GM23248 (cell line): ENCODE measurements at regions not wholly inside any gene's neighbourhood (a gene's known extent, or its start where the extent isn't known, plus 50 kb on each side); places are given as distances from the start of the nearest gene placed in this dataset.

Experiments used
- DNase-seq: peaks from one replicate; pipeline ENCODE4 v3.0.0-alpha.2; 2015
- H2AFZ ChIP-seq: fragments of 200-600 bp; sonication (generic); 2 replicates; pipeline ENCODE4 v1.6.1; 2016; ENCODE audit warnings: antibody characterized with exemption
- H3F3A ChIP-seq: fragments of 200-600 bp; sonication (generic); 2 replicates; pipeline ENCODE4 v1.6.1; 2016; ENCODE audit warnings: mild to moderate bottlenecking, antibody characterized with exemption, mixed run types; ENCODE audit not compliant: insufficient read depth
- H3K27ac ChIP-seq: fragments of 200-600 bp; sonication (generic); 2 replicates; pipeline ENCODE4 v1.5.1; 2016; ENCODE audit warnings: mild to moderate bottlenecking
- H3K27me3 ChIP-seq: fragments of 200-600 bp; sonication (generic); replicated peaks from 2 replicates; pipeline ENCODE4 v1.6.1; 2016; ENCODE audit warnings: mild to moderate bottlenecking; ENCODE audit not compliant: insufficient read depth
- H3K36me3 ChIP-seq: fragments of 200-600 bp; sonication (generic); 2 replicates; pipeline ENCODE4 v1.6.1; 2016; ENCODE audit warnings: low read depth, mild to moderate bottlenecking
- H3K4me1 ChIP-seq: fragments of 200-600 bp; sonication (generic); 2 replicates; pipeline ENCODE4 v1.6.1; 2016; ENCODE audit warnings: mild to moderate bottlenecking; ENCODE audit not compliant: insufficient read depth
- H3K4me2 ChIP-seq: fragments of 200-600 bp; sonication (generic); one replicate; pipeline ENCODE4 v1.6.1; 2016; ENCODE audit warnings: mild to moderate bottlenecking; ENCODE audit not compliant: unreplicated experiment
- H3K4me3 ChIP-seq: fragments of 200-600 bp; sonication (generic); 2 replicates; pipeline ENCODE4 v1.5.1; 2016; ENCODE audit warnings: mild to moderate bottlenecking
- H3K79me2 ChIP-seq: fragments of 200-600 bp; sonication (generic); 2 replicates; pipeline ENCODE4 v1.6.1; 2016; ENCODE audit warnings: mild to moderate bottlenecking; ENCODE audit not compliant: insufficient read depth
- H3K9ac ChIP-seq: fragments of 200-600 bp; sonication (generic); 2 replicates; pipeline ENCODE4 v1.6.1; 2016; ENCODE audit warnings: mild to moderate bottlenecking
- H3K9me2 ChIP-seq: fragments of 200-600 bp; sonication (generic); 2 replicates; pipeline ENCODE4 v1.6.1; 2016; ENCODE audit warnings: mixed run types, mild to moderate bottlenecking, moderate library complexity; ENCODE audit not compliant: insufficient read depth
- H3K9me3 ChIP-seq: fragments of 200-600 bp; sonication (generic); one replicate; pipeline ENCODE4 v1.6.1; 2017; ENCODE audit warnings: low read depth
- H4K20me1 ChIP-seq: fragments of 200-600 bp; sonication (generic); 2 replicates; pipeline ENCODE4 v1.6.0; 2016; ENCODE audit not compliant: insufficient read depth
- EZH2 ChIP-seq: fragments of 200-600 bp; sonication (generic); IDR thresholded peaks from 2 replicates; pipeline ENCODE4 v1.6.1; 2018; ENCODE audit warnings: antibody characterized with exemption, mild to moderate bottlenecking; ENCODE audit not compliant: insufficient read depth, poor library complexity, severe bottlenecking
- EZH2phosphoT487 ChIP-seq: fragments of 200-600 bp; sonication (generic); IDR thresholded peaks from 2 replicates; pipeline ENCODE4 v1.6.1; 2018; ENCODE audit warnings: antibody characterized with exemption, moderate library complexity, mild to moderate bottlenecking, low read depth; ENCODE audit not compliant: insufficient read depth
- WGBS, 2 experiments: methylation state at CpG; one replicate each; pipeline ENCODE4 v1.1.6; 2015 to 2017; ENCODE audit warnings: low lambda C conversion rate in 2 of 2, low coverage in 1 of 2; ENCODE audit errors: missing lambda C conversion rate in 2 of 2; 5-methylcytosine and 5-hydroxymethylcytosine counted together
- in situ Hi-C: fragments of 300-500 bp; cut with MboI; formaldehyde crosslinking; loops from 2 replicates; pipeline ENCODE4 v1.15.0; 2020

- no peaks in the 10 kb centered on the region for H4K20me1 ChIP-seq
- H3K79me2 ChIP-seq = no peaks in the 10 kb centered on the region
- H3F3A ChIP-seq = peaks cover 8% of the 10 kb centered on the region; the same call in 1 of the 2 replicates
These were observed 79.4 kb downstream of the MAIP1 start for GRCh38 chr2:200034816-200035215.

DNA sequence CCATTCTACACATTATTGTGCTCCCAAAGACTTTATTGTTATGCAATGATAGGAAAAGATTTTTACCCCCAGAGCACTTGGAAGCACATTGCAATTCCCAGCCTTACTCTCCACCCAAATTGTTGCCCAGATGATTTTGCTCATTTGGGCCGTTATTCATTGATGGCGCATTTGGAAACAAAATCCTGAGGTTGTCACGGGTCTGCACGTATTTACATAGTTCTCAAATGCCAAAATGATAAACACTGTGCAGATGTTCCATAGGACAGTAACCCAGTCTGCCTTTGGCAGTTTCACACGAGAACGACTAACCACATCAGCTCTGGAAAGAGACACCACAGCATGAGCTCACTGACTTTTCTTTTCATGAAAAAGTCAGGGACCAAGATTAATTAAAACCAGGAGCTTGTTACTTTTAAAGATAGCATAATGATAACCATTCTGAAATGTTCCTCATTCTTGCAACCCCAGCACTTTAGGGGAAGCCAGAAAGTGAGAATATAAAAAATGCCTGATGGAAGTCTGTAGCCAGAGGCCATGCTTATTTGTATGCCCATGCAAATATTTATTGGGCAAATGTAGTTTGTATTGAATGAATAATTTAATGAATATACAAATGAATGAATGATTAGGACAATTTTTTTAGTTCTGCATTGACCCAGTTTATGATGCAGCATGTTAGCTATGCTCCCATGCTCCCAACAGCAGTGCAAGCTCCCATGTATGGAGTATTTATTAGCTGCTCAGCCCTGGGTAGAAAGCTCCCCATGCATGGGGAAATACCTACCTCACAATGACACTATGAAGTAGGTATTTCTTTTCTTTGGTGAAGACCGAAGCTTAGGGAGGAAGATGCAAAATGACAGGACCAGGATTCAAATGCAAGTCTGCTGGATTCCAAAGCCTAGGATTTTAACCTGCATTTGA lies 84.6 kb downstream of the MAIP1 start:
- Histone ChIP-seq H3K4me3 (no peak overlapping the region), H3K79me2 (no peaks in the 10 kb centered on the region), H3K27ac (peak overlapping the region; percentile 64), H3K4me1 (peaks cover 28% of the 10 kb centered on the region), H3F3A (peaks cover 22% of the 10 kb centered on the region), H3K9me3 (no peaks in the 10 kb centered on the region), H3K9ac (peak overlapping the region; percentile 30; the same call in 1 of the 2 replicates), H3K27me3 (no peaks in the 10 kb centered on the region), H2AFZ (0 out of 2 replicates have a peak overlapping the region, but pooled peaks have one; percentile 13), H4K20me1 (no peaks in the 10 kb centered on the region), H3K9me2 (no peaks in the 10 kb centered on the region), H3K4me2 (no peak overlapping the region), H3K36me3 (no peaks in the 10 kb centered on the region)
- in situ Hi-C loops = no loop called here
- WGBS, 2 experiments = 7 to 12% methylated on average over 7 of the region's 7 CpGs
- no peak for TF ChIP-seq EZH2phosphoT487
- no peak for TF ChIP-seq EZH2
- peak; percentile 87 for DNase-seq

More at GRCh38 chr2:200034816-200035215, 79.4 kb downstream of the MAIP1 start:
- Histone ChIP-seq H3K9me3 (no peaks in the 10 kb centered on the region), H3K27ac (no peak overlapping the region), H3K9ac (no peak overlapping the region), H3K4me1 (0 out of 2 replicates have a peak, but pooled peaks cover 6% of the 10 kb centered on the region), H3K36me3 (no peaks in the 10 kb centered on the region), H3K9me2 (no peaks in the 10 kb centered on the region), H2AFZ (no peak overlapping the region), H3K4me3 (no peak overlapping the region), H3K27me3 (no peaks in the 10 kb centered on the region), H3K4me2 (no peak overlapping the region)
- TF ChIP-seq EZH2 = no peak
- TF ChIP-seq EZH2phosphoT487 = no peak
- no peak for DNase-seq
- in situ Hi-C loops = no loop called here

DNA sequence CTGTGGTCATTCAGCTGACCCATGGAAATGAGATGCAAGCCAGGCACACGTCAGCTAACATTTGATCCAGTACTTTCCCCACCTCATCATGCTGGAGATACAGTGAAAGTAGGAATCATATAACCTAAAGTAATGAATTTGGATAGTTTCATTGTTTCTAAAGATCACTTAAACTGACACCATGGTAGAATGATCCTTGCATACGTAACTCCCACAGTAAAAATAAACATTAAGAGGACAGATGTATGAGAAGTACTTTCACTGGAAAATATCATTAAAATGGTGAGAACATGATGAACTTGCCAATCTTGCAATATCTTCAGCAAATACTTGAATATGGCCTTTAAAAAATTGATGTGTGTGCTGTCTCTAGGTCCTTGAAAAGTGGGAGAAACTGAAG lies 85.4 kb downstream of the MAIP1 start:
- Histone ChIP-seq H3K27ac (no peak overlapping the region), H3K4me2 (no peak overlapping the region), H3K9ac (no peak overlapping the region), H2AFZ (no peak overlapping the region), H3K4me3 (no peak overlapping the region), H3K4me1 (peaks cover 28% of the 10 kb centered on the region), H3K27me3 (no peaks in the 10 kb centered on the region), H3K9me3 (no peaks in the 10 kb centered on the region), H3K9me2 (no peaks in the 10 kb centered on the region), H3F3A (peaks cover 22% of the 10 kb centered on the region), H3K36me3 (no peaks in the 10 kb centered on the region), H4K20me1 (no peaks in the 10 kb centered on the region), H3K79me2 (no peaks in the 10 kb centered on the region)
- TF ChIP-seq EZH2 = no peak
- TF ChIP-seq EZH2phosphoT487 = no peak
- DNase-seq = no peak
- 86 to 95% methylated on average over 2 of the region's 2 CpGs for WGBS, 2 experiments
- in situ Hi-C loops = no loop called here

DNA sequence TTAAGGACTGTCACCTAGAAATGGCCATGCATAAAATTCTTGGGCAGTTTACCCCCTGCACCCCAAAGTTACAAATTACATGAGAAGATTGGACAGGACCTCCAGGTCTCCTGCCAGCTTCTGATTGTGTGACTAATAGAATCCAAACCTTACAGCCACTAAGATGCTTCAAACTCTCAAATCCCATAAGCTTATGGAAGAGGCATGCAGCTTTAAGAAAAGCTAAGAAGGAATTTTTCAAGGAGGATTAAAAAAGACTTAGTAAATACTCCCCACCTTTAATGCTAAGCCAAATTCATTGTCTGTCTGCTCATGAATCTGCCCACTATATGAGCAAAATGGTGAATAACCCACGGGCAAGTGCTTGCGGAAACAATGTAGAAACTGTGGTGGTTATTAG lies 86.3 kb downstream of the MAIP1 start:
- Histone ChIP-seq H3K27ac (no peak overlapping the region), H3K9me3 (no peaks in the 10 kb centered on the region), H4K20me1 (no peaks in the 10 kb centered on the region), H3K4me3 (no peak overlapping the region), H3K9ac (no peak overlapping the region), H3K4me2 (no peak overlapping the region), H3K27me3 (no peaks in the 10 kb centered on the region), H3K4me1 (peaks cover 28% of the 10 kb centered on the region), H3F3A (peaks cover 22% of the 10 kb centered on the region), H3K9me2 (no peaks in the 10 kb centered on the region), H3K36me3 (no peaks in the 10 kb centered on the region), H3K79me2 (no peaks in the 10 kb centered on the region), H2AFZ (no peak overlapping the region)
- WGBS, 2 experiments = 88 to 92% methylated on average over 2 of the region's 2 CpGs
- in situ Hi-C loops = no loop called here
- TF ChIP-seq EZH2phosphoT487 (no peak), EZH2 (no peak)
- DNase-seq = no peak
